GM23338 (cell line): ENCODE measurements at regions not wholly inside any gene's neighbourhood (a gene's known extent, or its start where the extent isn't known, plus 50 kb on each side); places are given as distances from the start of the nearest gene placed in this dataset.
A peak's percentile ranks its signal among the peaks of the same experiment; 100 is the strongest.

Source experiments
- ATAC-seq: fragments of 200-7000 bp; cut with Tn5 transposase; 3 replicates; pipeline ENCODE4 v1.9.1; 2020
- DNase-seq: peaks from one replicate; pipeline ENCODE4 v3.0.0-alpha.2; 2015; ENCODE audit warnings: low spot score
- H2AFZ ChIP-seq: fragments of 200-600 bp; sonication (generic); 2 replicates; pipeline ENCODE4 v1.8.0; 2016; ENCODE audit warnings: antibody characterized with exemption, mild to moderate bottlenecking, moderate library complexity
- H3F3A ChIP-seq: fragments of 200-600 bp; sonication (generic); replicated peaks from 2 replicates; pipeline ENCODE4 v1.8.0; 2017; ENCODE audit warnings: antibody characterized with exemption, mixed run types, low read depth
- H3K27ac ChIP-seq: fragments of 200-600 bp; sonication (generic); 2 replicates; pipeline ENCODE4 v1.6.1; 2016; ENCODE audit warnings: low read depth
- H3K27me3 ChIP-seq: fragments of 200-600 bp; sonication (generic); 2 replicates; pipeline ENCODE4 v1.8.0; 2016; ENCODE audit warnings: mild to moderate bottlenecking, mixed run types, moderate library complexity; ENCODE audit not compliant: insufficient read depth
- H3K36me3 ChIP-seq: fragments of 200-600 bp; sonication (generic); 2 replicates; pipeline ENCODE4 v1.8.0; 2016; ENCODE audit warnings: mild to moderate bottlenecking; ENCODE audit not compliant: insufficient read depth
- H3K4me1 ChIP-seq: fragments of 200-600 bp; sonication (generic); 2 replicates; pipeline ENCODE4 v1.8.0; 2016; ENCODE audit warnings: mild to moderate bottlenecking, moderate library complexity; ENCODE audit not compliant: insufficient read depth
- H3K4me2 ChIP-seq: fragments of 200-600 bp; sonication (generic); 2 replicates; pipeline ENCODE4 v1.7.1; 2017; ENCODE audit warnings: mixed run types
- H3K4me3 ChIP-seq: fragments of 200-600 bp; sonication (generic); 2 replicates; pipeline ENCODE4 v1.6.1; 2016; ENCODE audit warnings: mixed run types
- H3K79me2 ChIP-seq: fragments of 200-600 bp; sonication (generic); replicated peaks from 2 replicates; pipeline ENCODE4 v1.8.0; 2017; ENCODE audit warnings: mild to moderate bottlenecking; ENCODE audit not compliant: insufficient read depth
- H3K9me2 ChIP-seq: fragments of 200-600 bp; sonication (generic); 2 replicates; pipeline ENCODE4 v1.8.0; 2017; ENCODE audit not compliant: insufficient read depth
- H4K20me1 ChIP-seq: fragments of 200-600 bp; sonication (generic); replicated peaks from 2 replicates; pipeline ENCODE4 v1.8.0; 2017; ENCODE audit warnings: mild to moderate bottlenecking; ENCODE audit not compliant: insufficient read depth
- H3K27ac Mint-ChIP-seq: 2 replicates; pipeline ENCODE4 v1.8.0; 2020; ENCODE audit warnings: inconsistent platforms, mild to moderate bottlenecking, moderate library complexity, mixed read lengths
- H3K27me3 Mint-ChIP-seq: 3 replicates; pipeline ENCODE4 v1.8.0; 2022; ENCODE audit warnings: low read depth, mild to moderate bottlenecking, moderate library complexity, mixed read lengths, inconsistent platforms; ENCODE audit not compliant: insufficient read depth, poor library complexity
- H3K36me3 Mint-ChIP-seq: 3 replicates; pipeline ENCODE4 v1.8.0; 2021; ENCODE audit warnings: low read depth, mild to moderate bottlenecking, inconsistent platforms, moderate library complexity, mixed read lengths
- H3K4me1 Mint-ChIP-seq: 3 replicates; pipeline ENCODE4 v1.8.0; 2020; ENCODE audit warnings: mild to moderate bottlenecking, inconsistent platforms, mixed read lengths
- H3K4me3 Mint-ChIP-seq: 3 replicates; pipeline ENCODE4 v1.8.0; 2021; ENCODE audit warnings: moderate library complexity, mild to moderate bottlenecking, inconsistent platforms, mixed read lengths
- H3K9me3 Mint-ChIP-seq: 3 replicates; pipeline ENCODE4 v1.8.0; 2020; ENCODE audit warnings: moderate library complexity, mild to moderate bottlenecking, inconsistent platforms, mixed read lengths
- CREB1 ChIP-seq: fragments of 250-450 bp; sonication (Bioruptor Pico); IDR thresholded peaks from 2 replicates; pipeline ENCODE4 v1.5.0; 2020; ENCODE audit warnings: low read depth, mild to moderate bottlenecking, moderate library complexity
- EZH2phosphoT487 ChIP-seq: fragments of 200-600 bp; sonication (generic); IDR thresholded peaks from one replicate; pipeline ENCODE4 v1.8.1; 2018; ENCODE audit warnings: antibody characterized with exemption; ENCODE audit not compliant: unreplicated experiment
- JUNB ChIP-seq: IDR thresholded peaks from one replicate; pipeline ENCODE4 v1.6.1; 2016; ENCODE audit warnings: antibody characterized with exemption; ENCODE audit not compliant: unreplicated experiment
- NANOG ChIP-seq: IDR thresholded peaks from 2 replicates; pipeline ENCODE4 v1.6.1; 2016; ENCODE audit warnings: antibody characterized with exemption, borderline replicate concordance
- POLR2AphosphoS5 ChIP-seq: IDR thresholded peaks from 2 replicates; pipeline ENCODE4 v1.6.1; 2016; ENCODE audit warnings: antibody characterized with exemption, low read depth
- STAT1 ChIP-seq: IDR thresholded peaks from one replicate; pipeline ENCODE4 v1.6.1; 2016; ENCODE audit warnings: antibody characterized with exemption; ENCODE audit not compliant: unreplicated experiment
- ZNF114 ChIP-seq: fragments of 250-450 bp; sonication (Bioruptor Pico); IDR thresholded peaks from 2 replicates; pipeline ENCODE4 v1.5.0; 2020; ENCODE audit warnings: mild to moderate bottlenecking, moderate library complexity
- ZNF331 ChIP-seq: fragments of 250-450 bp; sonication (Bioruptor Pico); IDR thresholded peaks from 2 replicates; pipeline ENCODE4 v1.5.0; 2020; ENCODE audit warnings: low read depth, mild to moderate bottlenecking, moderate library complexity
- TF ChIP-seq, protein P1 (sequence below): IDR thresholded peaks from one replicate; pipeline ENCODE4 v1.6.1; 2018; ENCODE audit warnings: antibody characterized with exemption; ENCODE audit not compliant: unreplicated experiment
- TF ChIP-seq, protein P2 (sequence below): fragments of 250-450 bp; sonication (Bioruptor Pico); IDR thresholded peaks from 2 replicates; pipeline ENCODE4 v1.5.0; 2020; ENCODE audit warnings: mild to moderate bottlenecking, moderate library complexity
- TF ChIP-seq, protein P3 (sequence below), 2 experiments: fragments of 200-600 bp in 1 of 2; sonication (generic) in 1 of 2; conservative IDR thresholded peaks; 2 replicates each; pipeline versions ENCODE4 v1.5.1 to v1.6.1; 2016 to 2017; ENCODE audit warnings: antibody characterized with exemption in 2 of 2, low read depth in 2 of 2, mild to moderate bottlenecking in 2 of 2, moderate library complexity in 1 of 2

DNA sequence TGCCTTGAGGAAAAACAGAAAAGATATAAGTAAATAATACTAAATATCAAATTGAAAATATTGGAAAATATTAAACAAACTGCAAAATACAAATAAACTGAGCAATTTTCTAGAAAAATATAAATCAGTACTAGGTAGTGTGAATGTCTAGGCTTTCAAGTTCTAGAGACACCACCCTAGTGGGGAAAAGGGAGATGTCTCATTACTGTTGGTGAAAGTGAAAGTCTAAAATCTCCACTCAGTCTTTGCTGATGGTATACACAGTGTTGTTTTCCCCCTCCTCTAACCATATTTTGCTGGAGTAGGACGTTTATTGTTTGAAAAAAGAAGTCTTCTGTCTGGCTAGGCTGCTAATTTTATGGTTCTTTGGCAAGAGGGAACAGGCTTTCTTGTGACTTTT lies 1368.9 kb downstream of the OTOL1 start:
- peak overlapping the region; percentile 39; the same call in 1 of the 2 replicates for H2AFZ ChIP-seq
- H3K79me2 ChIP-seq: no peaks in the 10 kb centered on the region
- no peaks in the 10 kb centered on the region for H4K20me1 ChIP-seq
- H3K9me2 ChIP-seq: peaks cover 11% of the 10 kb centered on the region; the same call in 1 of the 2 replicates
- Mint-ChIP-seq H3K36me3 (peaks cover 18% of the 10 kb centered on the region; the same call in 2 of the 3 replicates), H3K4me1 (no peaks in the 10 kb centered on the region), H3K27me3 (no peaks in the 10 kb centered on the region), H3K27ac (no peak overlapping the region), H3K4me3 (no peak overlapping the region), H3K9me3 (peaks cover 15% of the 10 kb centered on the region)
- no peak overlapping the region for H3K4me2 ChIP-seq
- no peaks in the 10 kb centered on the region for H3K36me3 ChIP-seq
- DNase-seq: no peak
- TF ChIP-seq, protein P1, sequence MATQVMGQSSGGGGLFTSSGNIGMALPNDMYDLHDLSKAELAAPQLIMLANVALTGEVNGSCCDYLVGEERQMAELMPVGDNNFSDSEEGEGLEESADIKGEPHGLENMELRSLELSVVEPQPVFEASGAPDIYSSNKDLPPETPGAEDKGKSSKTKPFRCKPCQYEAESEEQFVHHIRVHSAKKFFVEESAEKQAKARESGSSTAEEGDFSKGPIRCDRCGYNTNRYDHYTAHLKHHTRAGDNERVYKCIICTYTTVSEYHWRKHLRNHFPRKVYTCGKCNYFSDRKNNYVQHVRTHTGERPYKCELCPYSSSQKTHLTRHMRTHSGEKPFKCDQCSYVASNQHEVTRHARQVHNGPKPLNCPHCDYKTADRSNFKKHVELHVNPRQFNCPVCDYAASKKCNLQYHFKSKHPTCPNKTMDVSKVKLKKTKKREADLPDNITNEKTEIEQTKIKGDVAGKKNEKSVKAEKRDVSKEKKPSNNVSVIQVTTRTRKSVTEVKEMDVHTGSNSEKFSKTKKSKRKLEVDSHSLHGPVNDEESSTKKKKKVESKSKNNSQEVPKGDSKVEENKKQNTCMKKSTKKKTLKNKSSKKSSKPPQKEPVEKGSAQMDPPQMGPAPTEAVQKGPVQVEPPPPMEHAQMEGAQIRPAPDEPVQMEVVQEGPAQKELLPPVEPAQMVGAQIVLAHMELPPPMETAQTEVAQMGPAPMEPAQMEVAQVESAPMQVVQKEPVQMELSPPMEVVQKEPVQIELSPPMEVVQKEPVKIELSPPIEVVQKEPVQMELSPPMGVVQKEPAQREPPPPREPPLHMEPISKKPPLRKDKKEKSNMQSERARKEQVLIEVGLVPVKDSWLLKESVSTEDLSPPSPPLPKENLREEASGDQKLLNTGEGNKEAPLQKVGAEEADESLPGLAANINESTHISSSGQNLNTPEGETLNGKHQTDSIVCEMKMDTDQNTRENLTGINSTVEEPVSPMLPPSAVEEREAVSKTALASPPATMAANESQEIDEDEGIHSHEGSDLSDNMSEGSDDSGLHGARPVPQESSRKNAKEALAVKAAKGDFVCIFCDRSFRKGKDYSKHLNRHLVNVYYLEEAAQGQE: no peak
- TF ChIP-seq ZNF331 (CRISPR knock-in tag) (no peak), POLR2AphosphoS5 (no peak), EZH2phosphoT487 (no peak)
- H3F3A ChIP-seq: no peaks in the 10 kb centered on the region
- H3K27me3 ChIP-seq: no peaks in the 10 kb centered on the region
- ATAC-seq: no peak
- H3K4me1 ChIP-seq: no peaks in the 10 kb centered on the region
- H3K4me3 ChIP-seq: no peak overlapping the region
- no peak overlapping the region for H3K27ac ChIP-seq

DNA sequence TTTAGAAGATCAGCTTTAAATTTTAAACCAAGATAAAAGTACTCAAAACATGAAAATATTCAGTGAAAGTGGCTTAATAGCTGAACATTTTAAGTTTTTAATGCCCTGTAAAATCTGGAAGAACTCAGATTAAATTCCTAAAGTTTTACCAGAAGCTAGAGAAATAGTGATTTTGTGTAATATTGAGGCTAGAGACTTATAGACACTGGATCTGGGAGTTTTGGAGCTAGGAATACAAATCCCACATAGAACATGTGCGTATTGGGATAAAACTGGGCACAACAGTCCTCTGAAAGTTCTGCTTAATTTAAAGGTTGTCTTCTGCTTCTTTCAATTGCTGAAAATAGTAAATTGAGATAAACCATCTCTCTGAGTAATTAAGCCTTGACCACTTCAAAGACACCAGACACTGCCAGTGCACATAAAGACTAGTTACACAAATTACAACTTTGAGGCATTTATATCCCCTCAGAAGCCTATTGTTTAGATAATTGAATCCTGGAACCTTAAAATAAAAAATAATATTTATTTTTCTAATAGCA lies 1382.5 kb downstream of the OTOL1 start:
- no peak overlapping the region for H3K27ac ChIP-seq
- H3K27me3 Mint-ChIP-seq: peaks cover 3% of the 10 kb centered on the region
- no peak for DNase-seq
- no peaks in the 10 kb centered on the region for H3K4me1 Mint-ChIP-seq
- no peak overlapping the region for H3K4me3 Mint-ChIP-seq
- no peaks in the 10 kb centered on the region for H3K36me3 ChIP-seq
- H3K9me2 ChIP-seq: no peaks in the 10 kb centered on the region
- no peak for ATAC-seq
- no peaks in the 10 kb centered on the region for H3F3A ChIP-seq
- H3K27ac Mint-ChIP-seq: no peak overlapping the region
- H3K9me3 Mint-ChIP-seq: no peaks in the 10 kb centered on the region
- no peaks in the 10 kb centered on the region for H3K36me3 Mint-ChIP-seq
- H2AFZ ChIP-seq: no peak overlapping the region
- H4K20me1 ChIP-seq: no peaks in the 10 kb centered on the region
- H3K27me3 ChIP-seq: no peaks in the 10 kb centered on the region
- H3K79me2 ChIP-seq: no peaks in the 10 kb centered on the region
- H3K4me3 ChIP-seq: no peak overlapping the region
- no peak overlapping the region for H3K4me2 ChIP-seq
- H3K4me1 ChIP-seq: no peaks in the 10 kb centered on the region
- TF ChIP-seq STAT1 (no peak), NANOG (no peak), POLR2AphosphoS5 (no peak), ZNF331 (CRISPR knock-in tag) (no peak), EZH2phosphoT487 (no peak), CREB1 (CRISPR knock-in tag) (no peak), JUNB (no peak), ZNF114 (CRISPR knock-in tag) (no peak)
- TF ChIP-seq, protein P2, sequence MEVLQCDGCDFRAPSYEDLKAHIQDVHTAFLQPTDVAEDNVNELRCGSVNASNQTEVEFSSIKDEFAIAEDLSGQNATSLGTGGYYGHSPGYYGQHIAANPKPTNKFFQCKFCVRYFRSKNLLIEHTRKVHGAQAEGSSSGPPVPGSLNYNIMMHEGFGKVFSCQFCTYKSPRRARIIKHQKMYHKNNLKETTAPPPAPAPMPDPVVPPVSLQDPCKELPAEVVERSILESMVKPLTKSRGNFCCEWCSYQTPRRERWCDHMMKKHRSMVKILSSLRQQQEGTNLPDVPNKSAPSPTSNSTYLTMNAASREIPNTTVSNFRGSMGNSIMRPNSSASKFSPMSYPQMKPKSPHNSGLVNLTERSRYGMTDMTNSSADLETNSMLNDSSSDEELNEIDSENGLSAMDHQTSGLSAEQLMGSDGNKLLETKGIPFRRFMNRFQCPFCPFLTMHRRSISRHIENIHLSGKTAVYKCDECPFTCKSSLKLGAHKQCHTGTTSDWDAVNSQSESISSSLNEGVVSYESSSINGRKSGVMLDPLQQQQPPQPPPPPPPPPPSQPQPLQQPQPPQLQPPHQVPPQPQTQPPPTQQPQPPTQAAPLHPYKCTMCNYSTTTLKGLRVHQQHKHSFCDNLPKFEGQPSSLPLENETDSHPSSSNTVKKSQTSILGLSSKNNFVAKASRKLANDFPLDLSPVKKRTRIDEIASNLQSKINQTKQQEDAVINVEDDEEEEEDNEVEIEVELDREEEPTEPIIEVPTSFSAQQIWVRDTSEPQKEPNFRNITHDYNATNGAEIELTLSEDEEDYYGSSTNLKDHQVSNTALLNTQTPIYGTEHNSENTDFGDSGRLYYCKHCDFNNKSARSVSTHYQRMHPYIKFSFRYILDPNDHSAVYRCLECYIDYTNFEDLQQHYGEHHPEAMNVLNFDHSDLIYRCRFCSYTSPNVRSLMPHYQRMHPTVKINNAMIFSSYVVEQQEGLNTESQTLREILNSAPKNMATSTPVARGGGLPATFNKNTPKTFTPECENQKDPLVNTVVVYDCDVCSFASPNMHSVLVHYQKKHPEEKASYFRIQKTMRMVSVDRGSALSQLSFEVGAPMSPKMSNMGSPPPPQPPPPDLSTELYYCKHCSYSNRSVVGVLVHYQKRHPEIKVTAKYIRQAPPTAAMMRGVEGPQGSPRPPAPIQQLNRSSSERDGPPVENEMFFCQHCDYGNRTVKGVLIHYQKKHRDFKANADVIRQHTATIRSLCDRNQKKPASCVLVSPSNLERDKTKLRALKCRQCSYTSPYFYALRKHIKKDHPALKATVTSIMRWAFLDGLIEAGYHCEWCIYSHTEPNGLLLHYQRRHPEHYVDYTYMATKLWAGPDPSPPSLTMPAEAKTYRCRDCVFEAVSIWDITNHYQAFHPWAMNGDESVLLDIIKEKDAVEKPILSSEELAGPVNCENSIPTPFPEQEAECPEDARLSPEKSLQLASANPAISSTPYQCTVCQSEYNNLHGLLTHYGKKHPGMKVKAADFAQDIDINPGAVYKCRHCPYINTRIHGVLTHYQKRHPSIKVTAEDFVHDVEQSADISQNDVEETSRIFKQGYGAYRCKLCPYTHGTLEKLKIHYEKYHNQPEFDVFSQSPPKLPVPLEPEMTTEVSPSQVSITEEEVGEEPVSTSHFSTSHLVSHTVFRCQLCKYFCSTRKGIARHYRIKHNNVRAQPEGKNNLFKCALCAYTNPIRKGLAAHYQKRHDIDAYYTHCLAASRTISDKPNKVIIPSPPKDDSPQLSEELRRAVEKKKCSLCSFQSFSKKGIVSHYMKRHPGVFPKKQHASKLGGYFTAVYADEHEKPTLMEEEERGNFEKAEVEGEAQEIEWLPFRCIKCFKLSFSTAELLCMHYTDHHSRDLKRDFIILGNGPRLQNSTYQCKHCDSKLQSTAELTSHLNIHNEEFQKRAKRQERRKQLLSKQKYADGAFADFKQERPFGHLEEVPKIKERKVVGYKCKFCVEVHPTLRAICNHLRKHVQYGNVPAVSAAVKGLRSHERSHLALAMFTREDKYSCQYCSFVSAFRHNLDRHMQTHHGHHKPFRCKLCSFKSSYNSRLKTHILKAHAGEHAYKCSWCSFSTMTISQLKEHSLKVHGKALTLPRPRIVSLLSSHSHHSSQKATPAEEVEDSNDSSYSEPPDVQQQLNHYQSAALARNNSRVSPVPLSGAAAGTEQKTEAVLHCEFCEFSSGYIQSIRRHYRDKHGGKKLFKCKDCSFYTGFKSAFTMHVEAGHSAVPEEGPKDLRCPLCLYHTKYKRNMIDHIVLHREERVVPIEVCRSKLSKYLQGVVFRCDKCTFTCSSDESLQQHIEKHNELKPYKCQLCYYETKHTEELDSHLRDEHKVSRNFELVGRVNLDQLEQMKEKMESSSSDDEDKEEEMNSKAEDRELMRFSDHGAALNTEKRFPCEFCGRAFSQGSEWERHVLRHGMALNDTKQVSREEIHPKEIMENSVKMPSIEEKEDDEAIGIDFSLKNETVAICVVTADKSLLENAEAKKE (CRISPR knock-in tag): no peak
- TF ChIP-seq, protein P3, sequence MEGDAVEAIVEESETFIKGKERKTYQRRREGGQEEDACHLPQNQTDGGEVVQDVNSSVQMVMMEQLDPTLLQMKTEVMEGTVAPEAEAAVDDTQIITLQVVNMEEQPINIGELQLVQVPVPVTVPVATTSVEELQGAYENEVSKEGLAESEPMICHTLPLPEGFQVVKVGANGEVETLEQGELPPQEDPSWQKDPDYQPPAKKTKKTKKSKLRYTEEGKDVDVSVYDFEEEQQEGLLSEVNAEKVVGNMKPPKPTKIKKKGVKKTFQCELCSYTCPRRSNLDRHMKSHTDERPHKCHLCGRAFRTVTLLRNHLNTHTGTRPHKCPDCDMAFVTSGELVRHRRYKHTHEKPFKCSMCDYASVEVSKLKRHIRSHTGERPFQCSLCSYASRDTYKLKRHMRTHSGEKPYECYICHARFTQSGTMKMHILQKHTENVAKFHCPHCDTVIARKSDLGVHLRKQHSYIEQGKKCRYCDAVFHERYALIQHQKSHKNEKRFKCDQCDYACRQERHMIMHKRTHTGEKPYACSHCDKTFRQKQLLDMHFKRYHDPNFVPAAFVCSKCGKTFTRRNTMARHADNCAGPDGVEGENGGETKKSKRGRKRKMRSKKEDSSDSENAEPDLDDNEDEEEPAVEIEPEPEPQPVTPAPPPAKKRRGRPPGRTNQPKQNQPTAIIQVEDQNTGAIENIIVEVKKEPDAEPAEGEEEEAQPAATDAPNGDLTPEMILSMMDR (conservative IDR thresholded peaks at IDR 0.05; ENCODE audit: low read depth in 2 of 2): no peak
